GM12878 (cell line): ENCODE measurements at regions not wholly inside any gene's neighbourhood (a gene's known extent, or its start where the extent isn't known, plus 50 kb on each side); places are given as distances from the start of the nearest gene placed in this dataset.

Source experiments
- ASH2L ChIP-seq: fragments of 300-600, 200-600 bp; sonication (generic); IDR thresholded peaks from 2 replicates; pipeline ENCODE4 v1.6.1; 2017; ENCODE audit warnings: low read depth, mild to moderate bottlenecking, borderline replicate concordance
- POU2F2 ChIP-seq: IDR thresholded peaks from 3 replicates; pipeline ENCODE4 v1.6.1; 2011; ENCODE audit warnings: low read depth, mild to moderate bottlenecking, low read length, borderline replicate concordance
- TCF12 ChIP-seq: IDR thresholded peaks from 2 replicates; pipeline ENCODE4 v1.6.1; 2011; ENCODE audit warnings: low read depth, mild to moderate bottlenecking, low read length
- ZBED1 ChIP-seq: IDR thresholded peaks from 2 replicates; pipeline ENCODE4 v1.6.1; 2016; ENCODE audit warnings: borderline replicate concordance
- ZNF384 ChIP-seq: IDR thresholded peaks from 2 replicates; pipeline ENCODE4 v1.6.1; 2012; ENCODE audit warnings: low read depth, mild to moderate bottlenecking, low read length, improper control_type of control experiment, borderline replicate concordance
- TF ChIP-seq, protein P1 (sequence below): IDR thresholded peaks from 2 replicates; pipeline ENCODE4 v1.6.1; 2011; ENCODE audit warnings: mild to moderate bottlenecking, low read depth, low read length, moderate library complexity; ENCODE audit not compliant: insufficient replicate concordance
- TF ChIP-seq, protein P2 (sequence below): IDR thresholded peaks from 2 replicates; pipeline ENCODE4 v1.6.1; 2011; ENCODE audit warnings: borderline replicate concordance, low read depth, mild to moderate bottlenecking, moderate library complexity, mixed read lengths, low read length; ENCODE audit not compliant: insufficient read depth; ENCODE audit errors: extremely low read length
- TF ChIP-seq, protein P3 (sequence below): fragments of 450-650 bp; IDR thresholded peaks from 2 replicates; pipeline ENCODE4 v1.6.1; 2017; ENCODE audit warnings: mild to moderate bottlenecking, moderate library complexity
- TF ChIP-seq, protein P4 (sequence below): fragments of 450-650 bp; formaldehyde crosslinking; IDR thresholded peaks from 2 replicates; pipeline ENCODE4 v1.4.0; 2022; ENCODE audit warnings: mild to moderate bottlenecking, moderate library complexity

DNA sequence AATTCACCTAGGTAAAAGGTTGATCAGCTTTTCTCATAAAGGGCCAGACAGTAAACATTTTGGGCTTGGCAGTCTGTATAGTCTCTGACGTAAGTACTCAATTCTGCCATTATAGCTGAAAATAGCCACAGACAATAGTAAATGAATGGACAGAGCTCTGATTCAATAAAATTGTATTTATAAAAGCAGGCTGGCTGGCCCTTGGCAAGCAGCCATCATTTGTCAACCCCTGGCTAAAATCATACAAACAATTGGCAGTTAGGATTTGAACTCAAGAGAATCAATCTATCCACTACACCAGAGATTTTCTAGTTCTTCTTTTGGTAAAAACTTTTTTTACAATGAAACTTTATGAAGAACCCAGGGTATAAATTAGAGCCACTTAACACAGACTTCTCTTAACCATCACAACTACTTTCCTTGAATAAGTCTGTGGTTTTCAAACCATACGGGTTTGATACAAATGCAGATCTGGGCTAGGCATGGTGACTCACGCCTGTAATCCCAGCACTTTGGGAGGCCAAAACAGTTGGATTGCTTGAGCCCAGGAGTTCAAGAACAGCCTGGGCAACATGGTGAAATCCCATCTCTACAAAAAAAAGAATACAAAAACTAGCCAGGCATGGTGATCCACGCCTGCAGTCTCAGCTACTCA is 124.5 kb downstream of the SLC16A9 start (continued):
- TF ChIP-seq, protein P1, sequence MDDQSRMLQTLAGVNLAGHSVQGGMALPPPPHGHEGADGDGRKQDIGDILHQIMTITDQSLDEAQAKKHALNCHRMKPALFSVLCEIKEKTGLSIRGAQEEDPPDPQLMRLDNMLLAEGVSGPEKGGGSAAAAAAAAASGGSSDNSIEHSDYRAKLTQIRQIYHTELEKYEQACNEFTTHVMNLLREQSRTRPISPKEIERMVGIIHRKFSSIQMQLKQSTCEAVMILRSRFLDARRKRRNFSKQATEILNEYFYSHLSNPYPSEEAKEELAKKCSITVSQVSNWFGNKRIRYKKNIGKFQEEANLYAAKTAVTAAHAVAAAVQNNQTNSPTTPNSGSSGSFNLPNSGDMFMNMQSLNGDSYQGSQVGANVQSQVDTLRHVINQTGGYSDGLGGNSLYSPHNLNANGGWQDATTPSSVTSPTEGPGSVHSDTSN = no peak
- TF ChIP-seq, protein P2, sequence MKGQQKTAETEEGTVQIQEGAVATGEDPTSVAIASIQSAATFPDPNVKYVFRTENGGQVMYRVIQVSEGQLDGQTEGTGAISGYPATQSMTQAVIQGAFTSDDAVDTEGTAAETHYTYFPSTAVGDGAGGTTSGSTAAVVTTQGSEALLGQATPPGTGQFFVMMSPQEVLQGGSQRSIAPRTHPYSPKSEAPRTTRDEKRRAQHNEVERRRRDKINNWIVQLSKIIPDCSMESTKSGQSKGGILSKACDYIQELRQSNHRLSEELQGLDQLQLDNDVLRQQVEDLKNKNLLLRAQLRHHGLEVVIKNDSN = no peak
- TF ChIP-seq, protein P3, sequence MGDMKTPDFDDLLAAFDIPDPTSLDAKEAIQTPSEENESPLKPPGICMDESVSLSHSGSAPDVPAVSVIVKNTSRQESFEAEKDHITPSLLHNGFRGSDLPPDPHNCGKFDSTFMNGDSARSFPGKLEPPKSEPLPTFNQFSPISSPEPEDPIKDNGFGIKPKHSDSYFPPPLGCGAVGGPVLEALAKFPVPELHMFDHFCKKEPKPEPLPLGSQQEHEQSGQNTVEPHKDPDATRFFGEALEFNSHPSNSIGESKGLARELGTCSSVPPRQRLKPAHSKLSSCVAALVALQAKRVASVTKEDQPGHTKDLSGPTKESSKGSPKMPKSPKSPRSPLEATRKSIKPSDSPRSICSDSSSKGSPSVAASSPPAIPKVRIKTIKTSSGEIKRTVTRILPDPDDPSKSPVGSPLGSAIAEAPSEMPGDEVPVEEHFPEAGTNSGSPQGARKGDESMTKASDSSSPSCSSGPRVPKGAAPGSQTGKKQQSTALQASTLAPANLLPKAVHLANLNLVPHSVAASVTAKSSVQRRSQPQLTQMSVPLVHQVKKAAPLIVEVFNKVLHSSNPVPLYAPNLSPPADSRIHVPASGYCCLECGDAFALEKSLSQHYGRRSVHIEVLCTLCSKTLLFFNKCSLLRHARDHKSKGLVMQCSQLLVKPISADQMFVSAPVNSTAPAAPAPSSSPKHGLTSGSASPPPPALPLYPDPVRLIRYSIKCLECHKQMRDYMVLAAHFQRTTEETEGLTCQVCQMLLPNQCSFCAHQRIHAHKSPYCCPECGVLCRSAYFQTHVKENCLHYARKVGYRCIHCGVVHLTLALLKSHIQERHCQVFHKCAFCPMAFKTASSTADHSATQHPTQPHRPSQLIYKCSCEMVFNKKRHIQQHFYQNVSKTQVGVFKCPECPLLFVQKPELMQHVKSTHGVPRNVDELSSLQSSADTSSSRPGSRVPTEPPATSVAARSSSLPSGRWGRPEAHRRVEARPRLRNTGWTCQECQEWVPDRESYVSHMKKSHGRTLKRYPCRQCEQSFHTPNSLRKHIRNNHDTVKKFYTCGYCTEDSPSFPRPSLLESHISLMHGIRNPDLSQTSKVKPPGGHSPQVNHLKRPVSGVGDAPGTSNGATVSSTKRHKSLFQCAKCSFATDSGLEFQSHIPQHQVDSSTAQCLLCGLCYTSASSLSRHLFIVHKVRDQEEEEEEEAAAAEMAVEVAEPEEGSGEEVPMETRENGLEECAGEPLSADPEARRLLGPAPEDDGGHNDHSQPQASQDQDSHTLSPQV = no peak
- no peak for TF ChIP-seq ZBED1
- TF ChIP-seq, protein P4, sequence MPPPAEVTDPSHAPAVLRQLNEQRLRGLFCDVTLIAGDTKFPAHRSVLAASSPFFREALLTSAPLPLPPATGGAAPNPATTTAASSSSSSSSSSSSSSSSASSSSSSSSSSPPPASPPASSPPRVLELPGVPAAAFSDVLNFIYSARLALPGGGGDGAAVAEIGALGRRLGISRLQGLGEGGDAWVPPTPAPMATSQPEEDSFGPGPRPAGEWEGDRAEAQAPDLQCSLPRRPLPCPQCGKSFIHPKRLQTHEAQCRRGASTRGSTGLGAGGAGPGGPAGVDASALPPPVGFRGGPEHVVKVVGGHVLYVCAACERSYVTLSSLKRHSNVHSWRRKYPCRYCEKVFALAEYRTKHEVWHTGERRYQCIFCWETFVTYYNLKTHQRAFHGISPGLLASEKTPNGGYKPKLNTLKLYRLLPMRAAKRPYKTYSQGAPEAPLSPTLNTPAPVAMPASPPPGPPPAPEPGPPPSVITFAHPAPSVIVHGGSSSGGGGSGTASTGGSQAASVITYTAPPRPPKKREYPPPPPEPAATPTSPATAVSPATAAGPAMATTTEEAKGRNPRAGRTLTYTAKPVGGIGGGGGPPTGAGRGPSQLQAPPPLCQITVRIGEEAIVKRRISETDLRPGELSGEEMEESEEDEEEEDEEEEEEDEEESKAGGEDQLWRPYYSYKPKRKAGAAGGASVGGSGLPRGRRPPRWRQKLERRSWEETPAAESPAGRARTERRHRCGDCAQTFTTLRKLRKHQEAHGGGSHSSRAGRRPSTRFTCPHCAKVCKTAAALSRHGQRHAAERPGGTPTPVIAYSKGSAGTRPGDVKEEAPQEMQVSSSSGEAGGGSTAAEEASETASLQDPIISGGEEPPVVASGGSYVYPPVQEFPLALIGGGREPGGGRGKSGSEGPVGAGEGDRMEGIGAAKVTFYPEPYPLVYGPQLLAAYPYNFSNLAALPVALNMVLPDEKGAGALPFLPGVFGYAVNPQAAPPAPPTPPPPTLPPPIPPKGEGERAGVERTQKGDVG = no peak
- TF ChIP-seq ZNF384 = no peak
- no peak for TF ChIP-seq POU2F2
- no peak for TF ChIP-seq ASH2L
- no peak for TF ChIP-seq TCF12
